HG03432 (cell line): ENCODE measurements at regions not wholly inside any gene's neighbourhood (a gene's known extent, or its start where the extent isn't known, plus 50 kb on each side); places are given as distances from the start of the nearest gene placed in this dataset.
"Not testable (repeated sequence)": the region's sequence is repeated elsewhere in the genome, so short reads cannot be mapped to it uniquely, and the experiment has no call there.

Source experiments
- ATAC-seq: cut with Tn5 transposase; IDR thresholded peaks from one replicate; pipeline ENCODE4 v1.9.1; 2021; ENCODE audit warnings: mild to moderate bottlenecking, moderate library complexity; ENCODE audit not compliant: unreplicated experiment

DNA sequence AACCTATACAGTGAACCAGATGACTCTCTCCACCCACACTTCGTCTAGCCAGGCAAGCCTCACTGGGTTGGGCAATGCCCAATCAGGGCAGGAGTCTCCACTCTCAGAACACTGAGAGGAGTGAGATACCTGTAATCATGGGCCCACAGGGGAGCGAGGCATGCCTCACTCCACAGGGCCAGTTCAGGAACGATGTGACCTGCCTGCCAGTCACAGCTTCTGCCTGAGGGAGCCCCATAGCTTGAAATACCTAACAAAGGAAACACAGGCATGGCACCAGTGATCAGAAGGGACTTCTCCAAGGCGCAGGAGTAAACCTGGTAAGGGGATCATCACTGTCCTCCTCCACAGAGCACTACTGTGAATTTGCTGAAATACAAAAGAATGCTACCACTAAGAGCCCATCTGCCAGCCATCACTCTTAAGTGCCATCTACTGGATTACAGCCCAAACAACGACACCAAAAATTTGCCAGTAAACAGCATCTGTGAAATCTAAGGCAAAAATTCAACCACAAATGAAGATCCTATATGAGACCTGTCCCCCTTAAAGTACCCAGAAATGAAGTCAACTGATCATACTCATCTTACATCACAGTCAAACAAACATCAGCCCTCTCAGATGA, 689.9 kb upstream of the SEMA6D start:
- ATAC-seq = no peak

DNA sequence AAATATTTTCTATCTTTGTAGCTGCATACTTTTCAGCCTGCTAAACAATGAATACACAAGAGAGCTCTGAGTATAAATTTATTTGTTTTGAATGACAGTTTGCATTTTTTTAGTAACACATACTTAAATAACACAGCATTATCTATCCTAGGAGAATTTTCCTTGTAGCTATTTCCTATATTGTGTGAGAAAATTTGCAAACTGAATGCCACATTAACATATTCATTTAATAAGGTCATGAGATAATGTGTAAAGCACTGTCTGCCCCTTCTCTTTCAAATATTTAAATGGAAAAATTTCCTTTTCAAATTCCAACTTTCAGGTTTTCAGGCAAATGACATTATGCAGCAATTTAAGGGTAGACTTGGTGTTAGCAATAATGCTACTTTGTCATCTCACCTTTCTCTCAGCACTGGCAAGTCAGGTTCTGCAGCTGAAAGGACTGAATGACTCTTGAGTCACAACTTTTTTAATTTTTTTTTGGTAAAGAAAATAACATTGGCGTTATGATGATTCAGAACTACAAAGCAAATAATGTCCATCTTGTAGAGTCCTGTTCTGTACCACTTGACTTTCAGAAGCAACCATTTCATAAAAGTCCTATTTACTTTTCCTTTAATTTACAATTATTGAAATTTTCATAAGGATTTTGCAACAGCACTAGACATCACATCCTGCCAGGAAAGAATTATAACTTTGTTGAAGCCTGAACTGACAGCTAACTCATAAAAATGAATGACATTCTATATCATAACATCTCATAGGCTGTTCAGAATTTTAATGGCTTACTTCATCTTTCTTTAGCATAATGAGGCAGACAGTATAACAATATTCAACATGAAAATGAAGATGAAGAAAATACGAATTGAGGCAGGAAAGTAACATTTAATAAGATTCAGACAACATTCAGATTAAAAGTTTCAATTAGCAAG, 681.6 kb upstream of the SEMA6D start:
- ATAC-seq = no peak

DNA sequence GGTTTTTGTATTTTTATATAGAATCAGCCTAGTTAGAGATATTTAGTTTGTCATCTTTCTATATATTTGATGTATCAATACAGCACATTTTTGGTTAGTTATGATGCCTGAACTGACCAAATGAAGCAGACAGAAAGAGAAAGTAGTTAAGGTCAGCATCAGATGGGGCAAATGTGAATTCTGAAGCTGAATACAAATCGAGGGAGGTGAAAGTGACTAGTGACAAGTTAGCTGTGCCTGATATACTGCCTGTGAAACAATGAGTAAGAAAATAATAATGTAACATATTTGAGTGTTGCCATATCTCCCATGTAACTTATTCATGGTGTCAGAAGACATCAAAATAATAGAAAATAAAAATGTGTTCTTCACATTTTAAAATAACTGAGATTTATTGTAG, 680.3 kb upstream of the SEMA6D start:
- no peak for ATAC-seq

DNA sequence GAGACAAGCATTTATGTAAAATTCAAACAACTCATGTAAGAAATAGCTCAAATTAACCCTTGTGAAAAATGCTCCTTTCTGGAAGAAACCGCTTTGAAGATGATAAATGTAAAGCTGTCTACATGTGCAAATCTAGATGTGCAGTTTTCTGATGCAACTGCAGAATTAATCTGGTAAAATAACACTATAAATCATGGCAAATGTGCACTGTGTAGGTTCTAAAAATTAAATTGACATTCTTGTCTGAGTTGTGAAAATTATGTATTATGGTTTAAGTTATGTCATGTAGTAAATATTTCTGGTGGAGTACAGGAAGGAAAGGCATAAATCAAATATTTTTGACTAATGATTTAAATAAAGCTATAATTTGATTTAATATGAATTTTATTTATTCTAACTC, 678.1 kb upstream of the SEMA6D start:
- no peak for ATAC-seq

DNA sequence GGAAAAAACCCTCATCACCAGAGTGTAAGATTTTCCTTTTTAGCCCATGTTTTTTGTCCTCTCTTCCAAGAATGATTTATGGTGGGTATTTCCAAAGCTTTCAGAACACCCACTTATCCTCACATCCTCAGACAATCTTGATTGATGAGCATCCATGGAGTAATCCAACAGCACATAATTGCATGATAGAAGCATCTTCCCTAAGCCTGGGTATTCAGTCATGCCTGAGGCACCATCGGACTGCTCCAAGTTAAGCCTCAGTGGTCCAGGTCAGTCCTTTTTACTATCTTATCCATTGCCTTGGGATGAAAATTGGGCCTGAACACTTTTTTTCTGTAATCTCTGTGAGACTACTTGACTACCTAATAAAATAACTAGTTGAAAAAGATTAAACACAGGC, 676.0 kb upstream of the SEMA6D start:
- no peak for ATAC-seq

DNA sequence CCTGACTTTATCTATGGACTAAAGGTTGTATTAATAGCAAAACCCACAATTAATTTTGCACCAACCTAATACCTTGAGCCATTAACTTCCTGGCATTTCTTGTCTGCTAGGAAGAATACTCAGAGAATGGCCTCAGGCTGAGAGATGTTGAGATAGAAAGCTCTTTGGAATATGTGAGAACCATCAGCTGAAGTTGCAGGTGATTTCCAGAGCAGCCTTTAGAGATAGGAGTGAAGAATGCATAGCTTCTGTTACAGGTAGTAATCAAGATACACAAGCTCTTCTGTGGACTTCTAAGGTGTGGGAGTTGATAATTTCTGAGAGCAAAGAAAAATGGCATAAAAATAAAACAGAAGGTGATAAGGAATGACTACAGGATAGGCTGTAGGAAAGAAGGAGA, 669.3 kb upstream of the SEMA6D start:
- not testable (repeated sequence) for ATAC-seq

DNA sequence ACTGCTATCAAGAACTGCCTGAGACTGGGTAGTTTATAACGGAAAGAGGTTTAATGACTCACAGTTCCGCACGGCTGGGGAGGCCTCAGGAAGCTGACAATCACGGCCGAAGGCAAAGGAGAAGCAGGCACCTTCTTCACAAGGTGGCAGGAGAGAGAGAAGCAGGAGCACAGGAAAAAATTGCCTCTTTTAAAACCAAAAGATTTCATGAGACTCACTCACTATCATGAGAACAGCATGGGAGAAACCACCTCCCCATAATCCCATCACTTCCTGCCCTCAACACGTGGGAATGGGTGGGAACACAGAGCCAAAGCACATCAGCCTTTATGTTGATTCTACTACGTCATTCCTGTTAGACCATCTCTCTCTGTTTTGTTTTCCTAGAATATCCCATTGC, 650.9 kb upstream of the SEMA6D start:
- ATAC-seq = no peak

DNA sequence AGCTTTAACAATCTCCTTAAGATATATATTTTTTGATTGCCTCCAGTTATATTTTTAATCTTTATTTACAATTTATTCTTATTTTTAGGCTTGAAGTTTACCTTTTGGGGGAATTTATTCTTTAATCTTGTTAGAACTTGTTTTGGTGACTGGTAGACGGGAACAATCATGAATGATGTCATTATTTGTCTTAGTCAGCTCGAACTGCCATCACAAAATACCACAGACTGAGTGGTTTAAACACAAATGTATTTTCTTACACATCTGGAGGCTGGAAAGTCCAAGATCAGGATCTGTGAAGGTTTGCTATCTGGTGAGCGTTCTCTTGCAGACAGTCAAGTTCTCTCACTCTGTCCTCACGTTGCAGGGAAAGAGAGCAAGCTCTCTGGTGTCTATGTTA, 639.5 kb upstream of the SEMA6D start:
- ATAC-seq = not testable (repeated sequence)

DNA sequence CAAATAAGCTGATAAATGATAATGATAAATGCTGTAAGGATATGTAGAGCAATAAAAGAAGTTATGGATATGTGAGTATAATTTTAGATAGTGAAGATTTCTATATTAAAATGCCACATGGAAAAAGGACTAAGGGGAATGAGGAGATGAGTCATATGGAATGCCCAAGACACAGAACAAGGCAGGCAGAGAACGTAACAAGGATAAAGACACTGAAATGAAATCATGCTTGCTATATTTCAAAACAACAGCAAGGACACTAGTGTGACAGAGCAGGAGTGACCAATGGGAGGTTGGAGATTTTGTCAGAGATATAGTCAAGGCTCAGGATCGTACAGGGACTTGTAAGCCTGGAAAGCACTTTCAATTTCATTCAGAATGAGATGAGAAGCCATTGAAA, 621.5 kb upstream of the SEMA6D start:
- no peak for ATAC-seq

DNA sequence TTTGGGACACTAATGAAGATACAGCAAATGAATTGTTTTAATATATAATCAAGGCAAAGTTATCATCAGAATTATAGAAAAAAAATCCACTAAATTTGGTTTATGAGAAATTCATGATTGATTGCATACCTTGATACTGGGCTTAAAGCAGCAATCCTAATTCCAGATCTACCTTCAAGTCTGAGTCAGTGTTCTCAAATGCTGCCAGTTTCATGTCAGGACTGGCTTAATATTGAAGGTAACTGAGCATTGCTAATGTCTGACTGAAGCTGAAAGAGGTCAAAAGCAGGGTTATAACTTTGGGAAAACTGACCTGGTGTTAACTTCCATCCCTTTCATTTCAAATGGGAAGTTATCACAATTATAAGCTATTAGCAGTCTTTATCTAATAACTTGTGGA, 618.8 kb upstream of the SEMA6D start:
- ATAC-seq = not testable (repeated sequence)

DNA sequence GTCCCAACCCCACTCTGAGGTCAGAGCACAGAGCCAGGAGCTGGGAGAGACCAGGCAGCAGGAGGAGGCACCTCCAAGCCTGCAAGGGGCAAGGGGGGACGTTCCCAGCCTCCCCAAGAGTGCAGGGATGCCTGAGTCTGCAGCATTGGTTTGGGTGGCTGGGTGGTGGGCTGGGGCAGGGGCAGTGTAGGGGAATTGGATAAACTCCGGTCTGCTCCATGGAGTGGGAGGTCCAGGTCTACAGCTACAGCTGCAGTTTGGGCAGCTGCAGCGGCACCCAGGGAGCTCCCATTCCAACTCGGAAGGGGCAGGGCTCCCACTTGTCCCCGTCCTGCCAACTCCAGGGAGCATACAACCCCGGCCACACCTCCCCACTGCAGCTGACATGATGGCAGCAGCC, 617.5 kb upstream of the SEMA6D start:
- ATAC-seq = not testable (repeated sequence)

DNA sequence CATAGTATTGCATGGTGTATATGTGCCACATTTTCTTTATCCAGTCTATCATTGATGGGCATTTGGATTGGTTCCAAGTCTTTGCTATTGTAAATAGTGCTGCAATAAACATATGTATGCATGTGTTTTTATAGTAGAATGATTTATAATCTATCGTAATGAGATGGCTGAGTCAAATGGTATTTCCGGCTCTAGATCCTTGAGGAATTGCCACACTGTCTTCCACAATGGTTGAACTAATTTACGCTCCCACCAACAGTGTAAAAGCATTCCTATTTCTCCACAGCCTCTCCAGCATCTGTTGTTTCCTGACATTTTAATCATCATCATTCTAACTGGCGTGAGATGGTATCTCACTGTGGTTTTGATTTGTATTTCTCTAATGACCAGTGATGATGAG, 608.5 kb upstream of the SEMA6D start:
- not testable (repeated sequence) for ATAC-seq

DNA sequence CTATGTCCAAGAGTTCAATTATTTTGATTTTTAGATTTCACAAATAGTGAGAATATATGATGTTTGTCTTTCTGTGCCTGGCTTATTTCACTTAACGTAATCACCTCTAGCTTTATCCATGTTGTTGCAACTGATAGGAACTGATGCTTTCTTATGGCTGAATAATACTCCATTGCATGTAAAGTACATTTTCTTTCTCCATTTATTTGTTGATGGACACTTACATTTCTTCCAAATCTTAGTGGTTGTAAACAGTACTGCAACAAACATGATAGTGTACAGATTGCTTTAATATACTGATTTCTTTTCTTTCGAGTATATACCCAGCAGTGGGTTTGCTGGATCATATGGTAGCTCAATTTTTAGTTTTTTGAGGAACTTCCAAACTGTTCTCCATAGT, 600.6 kb upstream of the SEMA6D start:
- ATAC-seq = no peak

DNA sequence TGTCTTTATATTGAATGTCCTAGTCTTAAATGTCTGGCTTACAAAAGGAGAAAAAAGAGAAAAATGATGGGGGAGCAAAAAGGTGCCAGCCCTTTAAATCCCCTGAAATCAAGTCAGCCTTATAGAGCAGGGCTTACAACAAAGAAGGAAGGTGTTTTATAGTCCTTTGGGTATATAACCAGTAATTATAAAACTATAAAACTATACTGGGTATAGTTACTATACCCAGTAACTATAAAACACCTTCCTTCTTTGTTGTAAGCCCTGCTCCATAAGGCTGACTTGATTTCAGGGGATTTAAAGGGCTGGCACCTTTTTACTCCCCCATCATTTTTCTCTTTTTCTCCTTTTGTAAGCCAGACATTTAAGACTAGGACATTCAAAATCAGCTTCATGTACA, 598.0 kb upstream of the SEMA6D start:
- no peak for ATAC-seq

DNA sequence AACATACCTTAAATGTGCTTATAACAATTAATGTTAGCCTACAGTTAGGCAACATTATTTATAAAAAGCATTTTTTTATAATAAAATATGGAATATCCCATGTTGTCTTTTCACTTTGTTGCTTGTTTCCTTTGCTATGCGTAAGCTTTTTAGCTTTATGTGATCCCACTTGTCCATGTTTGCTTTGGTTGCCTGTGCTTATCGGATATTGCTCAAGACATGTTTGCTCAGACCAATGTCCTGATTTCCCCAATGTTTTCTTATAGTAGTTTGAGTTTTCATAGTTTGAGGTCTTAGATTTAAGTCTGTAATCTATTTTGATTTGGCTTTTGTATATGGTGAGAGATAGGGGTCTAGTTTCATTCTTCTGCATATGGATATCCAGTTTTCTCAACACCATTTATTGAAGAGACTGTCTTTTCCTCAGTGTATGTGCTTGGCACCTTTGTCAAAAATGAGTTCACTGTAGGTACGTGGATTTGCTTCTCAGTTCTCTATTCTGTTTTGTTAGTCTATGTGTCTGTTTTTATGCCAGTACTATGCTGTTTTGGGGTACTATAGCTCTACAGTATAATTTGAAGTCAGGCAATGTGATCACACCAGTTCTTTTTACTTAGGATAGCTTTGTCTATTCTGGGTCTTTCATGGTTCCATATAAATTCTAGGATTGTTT, 592.7 kb upstream of the SEMA6D start:
- ATAC-seq = no peak

DNA sequence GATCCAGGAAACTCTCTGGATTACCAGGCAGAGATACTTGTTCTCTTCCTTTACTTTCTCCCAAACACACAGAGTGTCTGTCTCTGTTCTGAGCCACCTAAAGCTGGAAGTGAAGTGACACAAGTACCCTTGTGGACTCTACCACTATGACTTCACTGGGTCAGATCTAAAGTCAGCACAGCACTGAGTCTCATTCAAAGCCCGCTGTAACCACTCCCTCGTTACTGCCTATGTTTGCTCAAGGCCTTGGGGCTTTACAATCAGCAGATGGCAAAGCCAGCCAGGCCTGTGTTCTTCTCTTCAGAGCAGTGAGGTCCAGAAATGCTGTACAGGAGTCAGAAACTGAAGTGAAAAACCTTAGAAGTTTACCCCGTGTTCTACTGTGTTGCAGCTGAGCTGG, 588.3 kb upstream of the SEMA6D start:
- ATAC-seq = no peak

DNA sequence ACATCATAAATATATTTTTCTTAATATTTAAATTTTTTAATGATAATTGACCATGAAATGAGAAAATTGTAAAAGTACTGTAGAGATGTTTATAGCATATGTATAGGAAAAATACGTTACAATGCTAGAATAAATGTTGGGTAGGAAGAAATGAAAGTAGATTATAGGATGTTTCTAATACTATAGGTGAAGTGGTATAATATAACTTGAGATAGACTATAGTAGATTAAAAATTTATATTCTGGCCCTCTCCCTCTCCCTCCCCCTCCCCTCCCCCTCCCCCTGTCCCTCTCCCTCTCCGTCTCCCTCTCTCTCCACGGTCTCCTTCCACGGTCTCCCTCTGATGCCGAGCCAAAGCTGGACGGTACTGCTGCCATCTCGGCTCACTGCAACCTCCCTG, 585.9 kb upstream of the SEMA6D start:
- not testable (repeated sequence) for ATAC-seq

DNA sequence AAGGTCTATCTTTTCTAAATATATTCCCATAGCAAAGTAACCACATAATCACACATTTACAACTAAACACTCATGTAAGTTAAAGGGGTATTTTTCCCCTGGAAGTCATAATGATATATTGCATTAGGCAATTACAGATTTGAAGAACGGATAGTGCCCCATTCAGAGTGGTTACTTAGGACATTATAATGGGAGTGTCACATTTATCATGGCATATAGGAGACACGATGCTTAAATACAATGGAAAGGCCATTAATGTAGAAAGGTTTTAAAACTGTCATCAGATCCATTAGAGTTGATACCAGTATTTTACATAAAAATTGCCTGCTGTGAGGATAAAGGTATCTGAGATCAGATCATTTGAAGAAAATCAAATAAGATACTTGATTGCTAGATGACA, 582.0 kb upstream of the SEMA6D start:
- no peak for ATAC-seq

DNA sequence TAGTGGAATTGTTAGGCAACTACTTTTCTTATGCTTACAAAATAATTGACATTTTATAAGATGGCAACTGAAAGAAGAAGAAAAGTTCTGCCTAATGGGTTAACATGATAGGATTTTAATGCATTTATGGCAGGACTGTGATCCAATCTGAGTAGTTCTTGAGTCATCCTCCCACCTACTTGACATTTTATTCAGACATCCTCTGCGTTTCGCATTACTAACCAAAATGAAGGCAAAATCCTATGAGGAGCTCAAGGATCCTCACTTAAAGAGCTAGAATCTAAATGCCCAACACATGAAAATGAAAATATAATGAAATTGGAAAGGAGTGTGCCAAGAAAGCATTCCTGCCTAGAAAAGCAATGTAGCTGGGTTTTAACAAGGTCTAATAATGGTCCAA, 581.1 kb upstream of the SEMA6D start:
- ATAC-seq = no peak

DNA sequence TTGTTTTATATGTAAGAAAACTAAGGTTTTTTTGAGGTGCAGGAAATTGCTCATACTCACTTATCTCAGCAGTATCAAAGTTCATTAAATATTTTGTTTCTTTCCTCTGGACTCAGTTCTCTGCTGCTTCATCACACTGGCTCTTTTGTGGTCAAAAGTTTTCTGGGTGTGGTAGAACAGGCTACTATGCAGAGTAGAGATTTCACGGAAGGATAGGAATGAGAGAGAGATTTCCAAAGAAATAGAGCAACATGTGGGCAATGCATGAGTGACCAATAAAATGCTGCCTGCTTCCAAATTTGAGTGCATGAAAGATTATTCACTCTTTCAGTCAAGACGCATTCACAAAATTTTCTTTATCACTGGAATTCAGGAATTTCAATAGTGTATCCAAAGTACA, 577.3 kb upstream of the SEMA6D start:
- ATAC-seq = no peak

DNA sequence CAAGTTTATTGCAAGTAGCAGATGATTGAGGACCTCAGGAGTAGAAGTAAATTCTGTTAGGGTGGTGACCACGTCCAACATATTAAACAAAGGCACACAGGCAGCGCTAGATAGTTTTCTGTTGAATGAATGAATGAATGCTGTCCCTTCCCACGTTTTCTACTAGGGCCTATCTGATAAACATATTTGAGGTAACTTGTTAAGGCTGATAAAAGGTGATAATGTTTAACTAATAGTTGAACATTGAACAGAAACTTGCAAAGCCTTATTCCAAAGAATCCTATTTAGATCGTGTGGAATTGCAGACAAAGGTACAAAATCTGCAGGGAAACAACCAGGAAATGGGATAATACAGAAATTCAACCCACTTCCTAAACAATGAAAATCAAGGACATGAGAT, 559.5 kb upstream of the SEMA6D start:
- no peak for ATAC-seq

DNA sequence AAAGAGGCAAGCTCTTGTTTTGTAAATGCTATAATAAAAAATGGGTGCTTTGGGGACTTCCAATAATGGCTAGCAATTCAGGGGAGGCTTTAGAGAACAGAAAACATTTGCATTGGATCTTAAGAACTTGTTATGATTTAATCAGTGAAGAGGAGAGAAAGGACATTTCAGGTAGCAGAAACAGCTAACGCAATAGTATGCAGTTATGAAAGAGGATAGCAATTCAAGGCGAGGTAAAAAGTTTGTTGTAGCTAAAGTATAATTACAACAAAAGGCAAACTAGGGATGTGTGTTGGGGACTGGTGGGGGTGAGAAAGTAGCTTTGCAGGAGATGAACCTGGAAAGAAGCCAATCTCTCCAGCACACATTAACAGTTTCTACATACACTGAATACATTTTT, 558.7 kb upstream of the SEMA6D start:
- no peak for ATAC-seq
